Endodermal cell (in vitro differentiated cells): ENCODE measurements at regions not wholly inside any gene's neighbourhood (a gene's known extent, or its start where the extent isn't known, plus 50 kb on each side); places are given as distances from the start of the nearest gene placed in this dataset.

ENCODE experiments used
- DNase-seq: peaks from one replicate; pipeline ENCODE4 v3.0.0-alpha.2; 2017
- H3K27ac ChIP-seq: 2 replicates; pipeline ENCODE4 v1.5.1; 2013; ENCODE audit warnings: mild to moderate bottlenecking, low read depth, low read length, moderate library complexity
- H3K27me3 ChIP-seq: 2 replicates; pipeline ENCODE4 v1.6.1; 2013; ENCODE audit warnings: mild to moderate bottlenecking, low read length, moderate library complexity; ENCODE audit not compliant: insufficient read depth, control insufficient read depth, poor library complexity, severe bottlenecking
- H3K36me3 ChIP-seq: 2 replicates; pipeline ENCODE4 v1.7.0; 2013; ENCODE audit warnings: mild to moderate bottlenecking, low read length, moderate library complexity; ENCODE audit not compliant: control insufficient read depth, insufficient read depth
- H3K4me1 ChIP-seq: one replicate; pipeline ENCODE4 v1.7.0; 2013; ENCODE audit warnings: low read length; ENCODE audit not compliant: control insufficient read depth, insufficient read depth
- H3K4me3 ChIP-seq: 2 replicates; pipeline ENCODE4 v1.5.1; 2013; ENCODE audit warnings: mild to moderate bottlenecking, low read length, moderate library complexity
- H3K9ac ChIP-seq: 2 replicates; pipeline ENCODE4 v1.6.1; 2013; ENCODE audit warnings: mild to moderate bottlenecking, low read length, moderate library complexity; ENCODE audit not compliant: poor library complexity, severe bottlenecking; ENCODE audit errors: extremely low read depth
- H3K9me3 ChIP-seq: 2 replicates; pipeline ENCODE4 v1.6.1; 2013; ENCODE audit warnings: mild to moderate bottlenecking, low read length, moderate library complexity; ENCODE audit not compliant: control insufficient read depth
- H3K27ac Mint-ChIP-seq: 2 replicates; pipeline ENCODE4 v1.8.0; 2020; ENCODE audit warnings: mixed read lengths
- H3K27me3 Mint-ChIP-seq: 2 replicates; pipeline ENCODE4 v1.8.0; 2021; ENCODE audit warnings: mild to moderate bottlenecking, mixed read lengths; ENCODE audit not compliant: insufficient read depth
- H3K36me3 Mint-ChIP-seq: 2 replicates; pipeline ENCODE4 v1.8.0; 2020; ENCODE audit warnings: low read depth, mixed read lengths
- H3K4me1 Mint-ChIP-seq: 2 replicates; pipeline ENCODE4 v1.8.0; 2020; ENCODE audit warnings: mixed read lengths
- H3K4me3 Mint-ChIP-seq: 2 replicates; pipeline ENCODE4 v1.8.0; 2020; ENCODE audit warnings: mild to moderate bottlenecking, moderate library complexity, mixed read lengths
- H3K9me3 Mint-ChIP-seq: 2 replicates; pipeline ENCODE4 v1.8.0; 2020; ENCODE audit warnings: mild to moderate bottlenecking, mixed read lengths
- WGBS, 2 experiments: methylation state at CpG; one replicate each; pipeline versions ENCODE4 v1.1.5 to v1.1.7; 2013; ENCODE audit warnings: missing lambda C conversion rate in 2 of 2, mixed read lengths in 1 of 2; ENCODE audit not compliant: insufficient coverage in 1 of 2, insufficient read length in 1 of 2; 5-methylcytosine and 5-hydroxymethylcytosine counted together
- TF ChIP-seq, protein P1 (sequence below): fragments of 200-600 bp; sonication (generic); conservative IDR thresholded peaks from 2 replicates; pipeline ENCODE4 v1.5.0; 2021; ENCODE audit warnings: antibody characterized with exemption, mild to moderate bottlenecking

DNA sequence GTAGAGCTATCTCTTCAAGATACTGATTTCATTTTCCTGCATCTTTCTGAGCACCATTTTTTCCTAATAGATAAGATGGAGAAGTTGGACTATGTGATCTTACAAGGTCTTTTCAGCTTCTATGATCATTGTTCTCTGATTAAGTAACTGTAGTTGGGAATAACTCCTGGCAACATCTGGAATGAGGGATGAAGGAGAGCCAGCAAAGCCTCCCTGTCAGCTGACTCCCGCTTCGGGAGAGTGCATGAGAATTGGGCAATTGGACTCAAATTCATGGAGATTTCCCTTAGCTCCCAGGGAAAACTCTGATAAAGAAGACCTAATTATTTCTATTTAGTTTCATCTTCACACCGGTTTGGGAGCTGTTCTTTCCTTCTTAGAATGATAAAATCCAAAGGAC, 146.1 kb downstream of the CCDC71L start:
- peaks cover 8% of the 10 kb centered on the region for H3K9me3 Mint-ChIP-seq
- H3K4me1 ChIP-seq: no peaks in the 10 kb centered on the region
- peaks cover under 1% of the 10 kb centered on the region for H3K27me3 Mint-ChIP-seq
- WGBS, 2 experiments: 95% methylated on average over 3 of the region's 3 CpGs
- peaks cover 10% of the 10 kb centered on the region for H3K4me1 Mint-ChIP-seq
- no peak overlapping the region for H3K4me3 Mint-ChIP-seq
- TF ChIP-seq, protein P1, sequence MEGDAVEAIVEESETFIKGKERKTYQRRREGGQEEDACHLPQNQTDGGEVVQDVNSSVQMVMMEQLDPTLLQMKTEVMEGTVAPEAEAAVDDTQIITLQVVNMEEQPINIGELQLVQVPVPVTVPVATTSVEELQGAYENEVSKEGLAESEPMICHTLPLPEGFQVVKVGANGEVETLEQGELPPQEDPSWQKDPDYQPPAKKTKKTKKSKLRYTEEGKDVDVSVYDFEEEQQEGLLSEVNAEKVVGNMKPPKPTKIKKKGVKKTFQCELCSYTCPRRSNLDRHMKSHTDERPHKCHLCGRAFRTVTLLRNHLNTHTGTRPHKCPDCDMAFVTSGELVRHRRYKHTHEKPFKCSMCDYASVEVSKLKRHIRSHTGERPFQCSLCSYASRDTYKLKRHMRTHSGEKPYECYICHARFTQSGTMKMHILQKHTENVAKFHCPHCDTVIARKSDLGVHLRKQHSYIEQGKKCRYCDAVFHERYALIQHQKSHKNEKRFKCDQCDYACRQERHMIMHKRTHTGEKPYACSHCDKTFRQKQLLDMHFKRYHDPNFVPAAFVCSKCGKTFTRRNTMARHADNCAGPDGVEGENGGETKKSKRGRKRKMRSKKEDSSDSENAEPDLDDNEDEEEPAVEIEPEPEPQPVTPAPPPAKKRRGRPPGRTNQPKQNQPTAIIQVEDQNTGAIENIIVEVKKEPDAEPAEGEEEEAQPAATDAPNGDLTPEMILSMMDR: no peak
- H3K36me3 ChIP-seq: no peaks in the 10 kb centered on the region
- H3K27me3 ChIP-seq: no peaks in the 10 kb centered on the region
- no peak overlapping the region for H3K27ac Mint-ChIP-seq
- peaks cover 14% of the 10 kb centered on the region for H3K9me3 ChIP-seq
- H3K9ac ChIP-seq: no peak overlapping the region
- DNase-seq: no peak
- no peak overlapping the region for H3K4me3 ChIP-seq
- H3K36me3 Mint-ChIP-seq: no peaks in the 10 kb centered on the region
- no peak overlapping the region for H3K27ac ChIP-seq

DNA sequence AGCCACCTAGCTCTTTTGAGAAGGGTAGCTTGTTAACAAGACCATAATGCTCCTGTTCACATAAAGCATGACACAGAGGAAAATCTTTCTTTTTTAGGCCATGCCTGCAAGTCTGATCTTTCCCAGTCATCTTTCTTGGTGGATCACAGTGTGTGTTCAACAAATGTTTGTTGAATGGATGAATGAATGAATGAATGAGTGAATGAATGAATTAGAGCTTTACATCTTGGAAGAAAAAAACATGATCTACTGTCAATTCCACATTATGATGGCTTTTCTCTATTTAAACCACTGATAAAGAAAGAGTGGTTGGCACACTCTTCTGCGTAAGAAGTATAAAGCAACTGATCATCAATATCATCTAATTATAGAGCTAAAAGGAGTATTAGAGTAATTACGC, 148.7 kb downstream of the CCDC71L start:
- Mint-ChIP-seq H3K27ac (no peak overlapping the region), H3K27me3 (peaks cover 6% of the 10 kb centered on the region), H3K36me3 (no peaks in the 10 kb centered on the region), H3K9me3 (no peaks in the 10 kb centered on the region), H3K4me1 (peaks cover 7% of the 10 kb centered on the region), H3K4me3 (no peak overlapping the region)
- TF ChIP-seq, protein P1: no peak
- Histone ChIP-seq H3K36me3 (no peaks in the 10 kb centered on the region), H3K9me3 (peaks cover 19% of the 10 kb centered on the region), H3K4me1 (peaks cover 8% of the 10 kb centered on the region), H3K27me3 (no peaks in the 10 kb centered on the region), H3K27ac (no peak overlapping the region), H3K9ac (no peak overlapping the region), H3K4me3 (no peak overlapping the region)
- 100% methylated on average over 1 of the region's 2 CpGs; no CpG with 5 or more reads in 1 of the 2 experiments for WGBS, 2 experiments
- no peak for DNase-seq

DNA sequence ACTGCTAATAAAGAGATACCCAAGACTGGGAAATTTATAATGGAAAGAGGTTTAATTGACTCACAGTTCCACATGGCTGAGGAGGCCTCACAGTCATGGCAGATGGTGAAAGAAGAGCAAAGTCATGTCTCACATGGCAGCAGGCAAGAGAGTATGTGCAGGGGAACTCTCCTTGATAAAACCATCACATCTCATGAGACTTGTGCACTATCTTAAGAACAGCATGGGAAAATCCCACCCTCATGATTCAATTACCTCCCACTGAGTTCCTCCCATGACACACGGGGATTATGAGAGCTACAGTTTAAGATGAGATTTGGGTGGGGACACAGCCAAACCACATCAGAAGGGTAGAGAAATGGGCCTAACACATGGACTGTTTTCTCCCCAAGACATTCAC, 156.3 kb downstream of the CCDC71L start:
- H3K4me1 Mint-ChIP-seq: peaks cover 10% of the 10 kb centered on the region
- no peaks in the 10 kb centered on the region for H3K27me3 ChIP-seq
- no peak for DNase-seq
- peaks cover 3% of the 10 kb centered on the region for H3K27me3 Mint-ChIP-seq
- H3K4me3 ChIP-seq: peak overlapping the region; percentile 47
- H3K9me3 ChIP-seq: peaks cover 13% of the 10 kb centered on the region
- no peak overlapping the region for H3K27ac ChIP-seq
- no peak overlapping the region for H3K4me3 Mint-ChIP-seq
- H3K36me3 ChIP-seq: no peaks in the 10 kb centered on the region
- 80 to 88% methylated on average over 1 of the region's 1 CpG for WGBS, 2 experiments
- no peaks in the 10 kb centered on the region for H3K9me3 Mint-ChIP-seq
- no peaks in the 10 kb centered on the region for H3K36me3 Mint-ChIP-seq
- TF ChIP-seq, protein P1: no peak
- H3K4me1 ChIP-seq: peaks cover 11% of the 10 kb centered on the region
- no peak overlapping the region for H3K27ac Mint-ChIP-seq
- no peak overlapping the region for H3K9ac ChIP-seq
